Hematopoietic multipotent progenitor cell treated with erythropoietin and hydrocortisone succinate and interleukin-3 and kit ligand, for 15 days (in vitro differentiated cells): ENCODE measurements at regions not wholly inside any gene's neighbourhood (a gene's known extent, or its start where the extent isn't known, plus 50 kb on each side); places are given as distances from the start of the nearest gene placed in this dataset.

Experiments used
- DNase-seq: peaks from one replicate; pipeline ENCODE4 v3.0.0-alpha.2; 2015; ENCODE audit warnings: low spot score

GRCh38 chr14:87102811-87103378 is 890.1 kb downstream of the GALC start:
- no peak for DNase-seq

GRCh38 chr14:87097015-87097414 is 896.0 kb downstream of the GALC start:
- DNase-seq, result no peak

GRCh38 chr14:87094913-87095312 is 898.1 kb downstream of the GALC start:
- no peak for DNase-seq

GRCh38 chr14:87088588-87088987 is 904.4 kb downstream of the GALC start:
- DNase-seq, result no peak

GRCh38 chr14:87087881-87088280 is 905.1 kb downstream of the GALC start:
- no peak for DNase-seq

GRCh38 chr14:87084908-87085307 is 908.1 kb downstream of the GALC start:
- DNase-seq, result no peak

GRCh38 chr14:87082917-87083316 is 910.1 kb downstream of the GALC start:
- DNase-seq, result no peak

- DNase-seq, result no peak
Measured at GRCh38 chr14:87081004-87081403, 912.0 kb downstream of the GALC start.

GRCh38 chr14:87080146-87080545 is 912.8 kb downstream of the GALC start:
- no peak for DNase-seq

- no peak for DNase-seq
Measured at GRCh38 chr14:87079416-87079815, 913.6 kb downstream of the GALC start.

GRCh38 chr14:87076922-87077321 is 916.1 kb downstream of the GALC start:
- no peak for DNase-seq

GRCh38 chr14:87076146-87076545 is 916.8 kb downstream of the GALC start:
- DNase-seq, result no peak

GRCh38 chr14:87073880-87074570 is 919.0 kb downstream of the GALC start:
- no peak for DNase-seq

GRCh38 chr14:87067591-87067990 is 925.4 kb downstream of the GALC start:
- DNase-seq, result no peak

GRCh38 chr14:87067061-87067460 is 925.9 kb downstream of the GALC start:
- no peak for DNase-seq

GRCh38 chr14:87066221-87066817 is 926.7 kb downstream of the GALC start:
- no peak for DNase-seq

- DNase-seq, result no peak
Measured at GRCh38 chr14:87065366-87065765, 927.6 kb downstream of the GALC start.

GRCh38 chr14:87063181-87063580 is 929.8 kb downstream of the GALC start:
- no peak for DNase-seq

- no peak for DNase-seq
Measured at GRCh38 chr14:87060405-87060804, 932.6 kb downstream of the GALC start.

- no peak for DNase-seq
Measured at GRCh38 chr14:87059060-87059839, 933.7 kb downstream of the GALC start.

- DNase-seq, result no peak
Measured at GRCh38 chr14:87055007-87055406, 938.0 kb downstream of the GALC start.

GRCh38 chr14:87052646-87053225 is 940.2 kb downstream of the GALC start:
- no peak for DNase-seq

- no peak for DNase-seq
Measured at GRCh38 chr14:87050421-87050820, 942.6 kb downstream of the GALC start.
